Vagina (tissue), 2 donors: ENCODE measurements at regions not wholly inside any gene's neighbourhood (a gene's known extent, or its start where the extent isn't known, plus 50 kb on each side); places are given as distances from the start of the nearest gene placed in this dataset.

Source experiments
- POLR2A ChIP-seq, 2 donors: fragments of 450-650 bp; IDR thresholded peaks; one replicate each; pipeline ENCODE4 v1.6.1; 2017; ENCODE audit warnings: antibody characterized with exemption in 2 of 2, mild to moderate bottlenecking in 2 of 2, moderate library complexity in 2 of 2
- TF ChIP-seq, protein P1 (sequence below), 3 experiments: fragments of 450-650 bp in 2 of 3; fragments of 200-600 bp in 1 of 3; sonication (generic) in 1 of 3; IDR thresholded peaks; one replicate each; pipeline ENCODE4 v1.5.1; 2017 to 2019; ENCODE audit warnings: antibody characterized with exemption in 3 of 3, mild to moderate bottlenecking in 2 of 3, moderate library complexity in 2 of 3

GRCh38 chr12:25014961-25015360 lies 66.1 kb upstream of the BCAT1 start:
- TF ChIP-seq, protein P1, sequence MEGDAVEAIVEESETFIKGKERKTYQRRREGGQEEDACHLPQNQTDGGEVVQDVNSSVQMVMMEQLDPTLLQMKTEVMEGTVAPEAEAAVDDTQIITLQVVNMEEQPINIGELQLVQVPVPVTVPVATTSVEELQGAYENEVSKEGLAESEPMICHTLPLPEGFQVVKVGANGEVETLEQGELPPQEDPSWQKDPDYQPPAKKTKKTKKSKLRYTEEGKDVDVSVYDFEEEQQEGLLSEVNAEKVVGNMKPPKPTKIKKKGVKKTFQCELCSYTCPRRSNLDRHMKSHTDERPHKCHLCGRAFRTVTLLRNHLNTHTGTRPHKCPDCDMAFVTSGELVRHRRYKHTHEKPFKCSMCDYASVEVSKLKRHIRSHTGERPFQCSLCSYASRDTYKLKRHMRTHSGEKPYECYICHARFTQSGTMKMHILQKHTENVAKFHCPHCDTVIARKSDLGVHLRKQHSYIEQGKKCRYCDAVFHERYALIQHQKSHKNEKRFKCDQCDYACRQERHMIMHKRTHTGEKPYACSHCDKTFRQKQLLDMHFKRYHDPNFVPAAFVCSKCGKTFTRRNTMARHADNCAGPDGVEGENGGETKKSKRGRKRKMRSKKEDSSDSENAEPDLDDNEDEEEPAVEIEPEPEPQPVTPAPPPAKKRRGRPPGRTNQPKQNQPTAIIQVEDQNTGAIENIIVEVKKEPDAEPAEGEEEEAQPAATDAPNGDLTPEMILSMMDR (IDR thresholded peaks at IDR 0.05): no peak
- no peak for TF ChIP-seq POLR2A (IDR thresholded peaks at IDR 0.05)
